ENCODE measurements at regions not wholly inside any gene's neighbourhood (a gene's known extent, or its start where the extent isn't known, plus 50 kb on each side); places are given as distances from the start of the nearest gene placed in this dataset.

DNA sequence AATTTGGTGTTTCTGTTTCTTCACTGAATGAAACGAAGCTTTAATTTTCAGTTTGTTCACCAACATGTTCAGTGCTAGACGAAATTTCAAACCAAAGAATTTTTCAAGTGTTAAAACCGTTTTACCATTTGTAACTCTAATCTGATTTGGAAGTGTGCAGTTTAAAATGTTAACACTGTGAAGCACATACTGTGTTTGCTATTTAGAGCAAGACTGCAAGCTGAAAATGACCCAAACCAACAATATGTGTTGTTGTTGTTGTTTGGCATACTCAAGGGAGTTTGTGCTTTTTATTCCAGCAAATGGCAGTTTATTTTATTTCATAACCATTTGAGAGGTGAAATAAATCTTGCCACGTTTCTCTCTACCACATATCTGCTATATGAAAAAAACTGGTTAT lies 128.4 kb upstream of the CDH7 start:
- no peak for TF ChIP-seq JUNB (IDR thresholded peaks at IDR 0.05)
- no peak for TF ChIP-seq MAFK (IDR thresholded peaks at IDR 0.05; ENCODE audit: partially characterized antibody)
- TF ChIP-seq FOSL2 (IDR thresholded peaks at IDR 0.05): no peak
- no peak for TF ChIP-seq FOSL2 (CRISPR knock-in tag; IDR thresholded peaks at IDR 0.05)
- TF ChIP-seq, protein P1, sequence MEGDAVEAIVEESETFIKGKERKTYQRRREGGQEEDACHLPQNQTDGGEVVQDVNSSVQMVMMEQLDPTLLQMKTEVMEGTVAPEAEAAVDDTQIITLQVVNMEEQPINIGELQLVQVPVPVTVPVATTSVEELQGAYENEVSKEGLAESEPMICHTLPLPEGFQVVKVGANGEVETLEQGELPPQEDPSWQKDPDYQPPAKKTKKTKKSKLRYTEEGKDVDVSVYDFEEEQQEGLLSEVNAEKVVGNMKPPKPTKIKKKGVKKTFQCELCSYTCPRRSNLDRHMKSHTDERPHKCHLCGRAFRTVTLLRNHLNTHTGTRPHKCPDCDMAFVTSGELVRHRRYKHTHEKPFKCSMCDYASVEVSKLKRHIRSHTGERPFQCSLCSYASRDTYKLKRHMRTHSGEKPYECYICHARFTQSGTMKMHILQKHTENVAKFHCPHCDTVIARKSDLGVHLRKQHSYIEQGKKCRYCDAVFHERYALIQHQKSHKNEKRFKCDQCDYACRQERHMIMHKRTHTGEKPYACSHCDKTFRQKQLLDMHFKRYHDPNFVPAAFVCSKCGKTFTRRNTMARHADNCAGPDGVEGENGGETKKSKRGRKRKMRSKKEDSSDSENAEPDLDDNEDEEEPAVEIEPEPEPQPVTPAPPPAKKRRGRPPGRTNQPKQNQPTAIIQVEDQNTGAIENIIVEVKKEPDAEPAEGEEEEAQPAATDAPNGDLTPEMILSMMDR (IDR thresholded peaks at IDR 0.05): no peak
- TF ChIP-seq SMC3 (IDR thresholded peaks at IDR 0.05): no peak
- TF ChIP-seq, protein P2, sequence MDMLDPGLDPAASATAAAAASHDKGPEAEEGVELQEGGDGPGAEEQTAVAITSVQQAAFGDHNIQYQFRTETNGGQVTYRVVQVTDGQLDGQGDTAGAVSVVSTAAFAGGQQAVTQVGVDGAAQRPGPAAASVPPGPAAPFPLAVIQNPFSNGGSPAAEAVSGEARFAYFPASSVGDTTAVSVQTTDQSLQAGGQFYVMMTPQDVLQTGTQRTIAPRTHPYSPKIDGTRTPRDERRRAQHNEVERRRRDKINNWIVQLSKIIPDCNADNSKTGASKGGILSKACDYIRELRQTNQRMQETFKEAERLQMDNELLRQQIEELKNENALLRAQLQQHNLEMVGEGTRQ (IDR thresholded peaks at IDR 0.05): no peak
- TF ChIP-seq, protein P3, sequence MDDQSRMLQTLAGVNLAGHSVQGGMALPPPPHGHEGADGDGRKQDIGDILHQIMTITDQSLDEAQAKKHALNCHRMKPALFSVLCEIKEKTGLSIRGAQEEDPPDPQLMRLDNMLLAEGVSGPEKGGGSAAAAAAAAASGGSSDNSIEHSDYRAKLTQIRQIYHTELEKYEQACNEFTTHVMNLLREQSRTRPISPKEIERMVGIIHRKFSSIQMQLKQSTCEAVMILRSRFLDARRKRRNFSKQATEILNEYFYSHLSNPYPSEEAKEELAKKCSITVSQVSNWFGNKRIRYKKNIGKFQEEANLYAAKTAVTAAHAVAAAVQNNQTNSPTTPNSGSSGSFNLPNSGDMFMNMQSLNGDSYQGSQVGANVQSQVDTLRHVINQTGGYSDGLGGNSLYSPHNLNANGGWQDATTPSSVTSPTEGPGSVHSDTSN (IDR thresholded peaks at IDR 0.05): no peak
- no peak for TF ChIP-seq POLR2A (IDR thresholded peaks at IDR 0.05; ENCODE audit: low read length)
- no peak for TF ChIP-seq CEBPB (IDR thresholded peaks at IDR 0.05)
- no peak for TF ChIP-seq EP300 (IDR thresholded peaks at IDR 0.05)
- TF ChIP-seq RCOR1 (IDR thresholded peaks at IDR 0.05; ENCODE audit: low read depth, low read length): no peak
